ENCODE measurements at regions not wholly inside any gene's neighbourhood (a gene's known extent, or its start where the extent isn't known, plus 50 kb on each side); places are given as distances from the start of the nearest gene placed in this dataset.

- Histone ChIP-seq H4K20me1 (ENCODE audit: control insufficient read depth, extremely low read depth, insufficient read depth, low read length) (no peaks in the 10 kb centered on the region), H3K9ac (ENCODE audit: control insufficient read depth, extremely low read depth, insufficient read depth, low read length) (no peak overlapping the region), H3K9me1 (ENCODE audit: control insufficient read depth, extremely low read depth, insufficient read depth, low read length) (no peaks in the 10 kb centered on the region), H2AFZ (ENCODE audit: control insufficient read depth, low read length) (no peak overlapping the region), H3K79me2 (ENCODE audit: control insufficient read depth, insufficient read depth, low read length) (no peaks in the 10 kb centered on the region), H3K27ac (ENCODE audit: control insufficient read depth, insufficient read depth, low read length) (no peak overlapping the region), H3K4me1 (ENCODE audit: control insufficient read depth, extremely low read depth, insufficient read depth, low read length) (no peaks in the 10 kb centered on the region), H3K9me3 (ENCODE audit: control insufficient read depth, low read depth, low read length) (no peaks in the 10 kb centered on the region), H3K4me2 (ENCODE audit: control insufficient read depth, extremely low read depth, insufficient read depth, low read depth, low read length) (no peak overlapping the region), H3K4me3 (ENCODE audit: control insufficient read depth in 2 of 3, extremely low read depth in 1 of 3, insufficient read depth in 2 of 3, low read depth in 1 of 3, low read length in 3 of 3) (no peak overlapping the region), H3K36me3 (ENCODE audit: control insufficient read depth in 2 of 2, extremely low read depth in 1 of 2, insufficient read depth in 2 of 2, low read length in 2 of 2) (no peaks in the 10 kb centered on the region), H3K27me3 (ENCODE audit: control insufficient read depth, extremely low read depth, insufficient read depth, low read length) (no peaks in the 10 kb centered on the region)
- dilution Hi-C loops (cut with MboI; ENCODE audit: extremely low pct_ligation_motif_present, low sequenced_read_pairs), result no loop called here
- DNase-seq (ENCODE audit: low read depth, low spot score), result no peak
- TF ChIP-seq CTCF (optimal IDR thresholded peaks at IDR 0.05 in 1 of 3, IDR thresholded peaks at IDR 0.05 in 1 of 3, conservative IDR thresholded peaks at IDR 0.05 in 1 of 3; ENCODE audit: extremely low read depth in 1 of 3, insufficient read depth in 2 of 3, low read length in 3 of 3) (no peak), EZH2 (IDR thresholded peaks at IDR 0.05; ENCODE audit: low read length) (no peak)
- FAIRE-seq, result no peak
Observed at GRCh38 chr12:62021808-62022207, 238.4 kb upstream of the USP15 start.

GRCh38 chr12:62028536-62028935, 231.7 kb upstream of the USP15 start:
- Histone ChIP-seq H3K4me3 (ENCODE audit: control insufficient read depth in 2 of 3, extremely low read depth in 1 of 3, insufficient read depth in 2 of 3, low read depth in 1 of 3, low read length in 3 of 3) (no peak overlapping the region), H3K4me1 (ENCODE audit: control insufficient read depth, extremely low read depth, insufficient read depth, low read length) (no peaks in the 10 kb centered on the region), H3K36me3 (ENCODE audit: control insufficient read depth in 2 of 2, extremely low read depth in 1 of 2, insufficient read depth in 2 of 2, low read length in 2 of 2) (no peaks in the 10 kb centered on the region), H3K79me2 (ENCODE audit: control insufficient read depth, insufficient read depth, low read length) (no peaks in the 10 kb centered on the region), H2AFZ (ENCODE audit: control insufficient read depth, low read length) (no peak overlapping the region), H4K20me1 (ENCODE audit: control insufficient read depth, extremely low read depth, insufficient read depth, low read length) (no peaks in the 10 kb centered on the region), H3K27me3 (ENCODE audit: control insufficient read depth, extremely low read depth, insufficient read depth, low read length) (no peaks in the 10 kb centered on the region), H3K9me1 (ENCODE audit: control insufficient read depth, extremely low read depth, insufficient read depth, low read length) (no peaks in the 10 kb centered on the region), H3K9ac (ENCODE audit: control insufficient read depth, extremely low read depth, insufficient read depth, low read length) (no peak overlapping the region), H3K9me3 (ENCODE audit: control insufficient read depth, low read depth, low read length) (no peaks in the 10 kb centered on the region), H3K27ac (ENCODE audit: control insufficient read depth, insufficient read depth, low read length) (no peak overlapping the region), H3K4me2 (ENCODE audit: control insufficient read depth, extremely low read depth, insufficient read depth, low read depth, low read length) (no peak overlapping the region)
- FAIRE-seq, result no peak
- TF ChIP-seq CTCF (optimal IDR thresholded peaks at IDR 0.05 in 1 of 3, IDR thresholded peaks at IDR 0.05 in 1 of 3, conservative IDR thresholded peaks at IDR 0.05 in 1 of 3; ENCODE audit: extremely low read depth in 1 of 3, insufficient read depth in 2 of 3, low read length in 3 of 3), result no peak
- no peak for TF ChIP-seq EZH2 (IDR thresholded peaks at IDR 0.05; ENCODE audit: low read length)
- DNase-seq (ENCODE audit: low read depth, low spot score), result no peak
- dilution Hi-C loops (cut with MboI; ENCODE audit: extremely low pct_ligation_motif_present, low sequenced_read_pairs), result no loop called here
